ENCODE measurements at regions not wholly inside any gene's neighbourhood (a gene's known extent, or its start where the extent isn't known, plus 50 kb on each side); places are given as distances from the start of the nearest gene placed in this dataset.
"Not testable (repeated sequence)": the region's sequence is repeated elsewhere in the genome, so short reads cannot be mapped to it uniquely, and the experiment has no call there.

- no peak for TF ChIP-seq JUND (IDR thresholded peaks at IDR 0.05; ENCODE audit: low read depth)
- in situ Hi-C loops (cut with HindIII; ENCODE audit: low pct_unique_long_range_greater_than_20kb, low sequenced_read_pairs), result no loop called here
- no peak for DNase-seq (ENCODE audit: low read depth in 1 of 2, low spot score in 1 of 2)
Measured at GRCh38 chrX:112457788-112458187, 221.9 kb downstream of the LHFPL1 start.

- no peak for DNase-seq (ENCODE audit: low read depth in 1 of 2, low spot score in 1 of 2)
- in situ Hi-C loops (cut with HindIII; ENCODE audit: low pct_unique_long_range_greater_than_20kb, low sequenced_read_pairs), result no loop called here
- no peak for TF ChIP-seq JUND (IDR thresholded peaks at IDR 0.05; ENCODE audit: low read depth)
Measured at GRCh38 chrX:112450810-112451209, 228.9 kb downstream of the LHFPL1 start.

- in situ Hi-C loops (cut with HindIII; ENCODE audit: low pct_unique_long_range_greater_than_20kb, low sequenced_read_pairs), result no loop called here
- no peak for DNase-seq (ENCODE audit: low read depth in 1 of 2, low spot score in 1 of 2)
- TF ChIP-seq JUND (IDR thresholded peaks at IDR 0.05; ENCODE audit: low read depth), result no peak
Measured at GRCh38 chrX:112440277-112440676, 239.5 kb downstream of the LHFPL1 start.

GRCh38 chrX:112424166-112424565 lies 255.6 kb downstream of the LHFPL1 start:
- TF ChIP-seq JUND (IDR thresholded peaks at IDR 0.05; ENCODE audit: low read depth), result no peak
- DNase-seq (ENCODE audit: low read depth in 1 of 2, low spot score in 1 of 2), result no peak
- in situ Hi-C loops (cut with HindIII; ENCODE audit: low pct_unique_long_range_greater_than_20kb, low sequenced_read_pairs), result no loop called here

- DNase-seq (ENCODE audit: low read depth in 1 of 2, low spot score in 1 of 2), result no peak
- no peak for TF ChIP-seq JUND (IDR thresholded peaks at IDR 0.05; ENCODE audit: low read depth)
- in situ Hi-C loops (cut with HindIII; ENCODE audit: low pct_unique_long_range_greater_than_20kb, low sequenced_read_pairs), result no loop called here
Measured at GRCh38 chrX:112391313-112391712, 288.4 kb downstream of the LHFPL1 start.

GRCh38 chrX:112381649-112382298 lies 298.0 kb downstream of the LHFPL1 start:
- DNase-seq (ENCODE audit: low read depth in 1 of 2, low spot score in 1 of 2); in situ Hi-C loops (cut with HindIII; ENCODE audit: low pct_unique_long_range_greater_than_20kb, low sequenced_read_pairs): not testable (repeated sequence)

- no peak for TF ChIP-seq JUND (IDR thresholded peaks at IDR 0.05; ENCODE audit: low read depth)
- no peak for DNase-seq (ENCODE audit: low read depth in 1 of 2, low spot score in 1 of 2)
- in situ Hi-C loops (cut with HindIII; ENCODE audit: low pct_unique_long_range_greater_than_20kb, low sequenced_read_pairs), result no loop called here
Measured at GRCh38 chrX:112380541-112381278, 298.1 kb upstream of the TRPC5 start.

- in situ Hi-C loops (cut with HindIII; ENCODE audit: low pct_unique_long_range_greater_than_20kb, low sequenced_read_pairs), result no loop called here
- DNase-seq (ENCODE audit: low read depth in 1 of 2, low spot score in 1 of 2), result no peak
- TF ChIP-seq JUND (IDR thresholded peaks at IDR 0.05; ENCODE audit: low read depth), result no peak
Measured at GRCh38 chrX:112377481-112377880, 294.9 kb upstream of the TRPC5 start.

- in situ Hi-C loops (cut with HindIII; ENCODE audit: low pct_unique_long_range_greater_than_20kb, low sequenced_read_pairs), result no loop called here
- no peak for TF ChIP-seq JUND (IDR thresholded peaks at IDR 0.05; ENCODE audit: low read depth)
- DNase-seq (ENCODE audit: low read depth in 1 of 2, low spot score in 1 of 2), result no peak
Measured at GRCh38 chrX:112368371-112368770, 285.8 kb upstream of the TRPC5 start.

GRCh38 chrX:112367065-112367464 lies 284.5 kb upstream of the TRPC5 start:
- in situ Hi-C loops (cut with HindIII; ENCODE audit: low pct_unique_long_range_greater_than_20kb, low sequenced_read_pairs), result no loop called here
- DNase-seq (ENCODE audit: low read depth in 1 of 2, low spot score in 1 of 2), result no peak
- no peak for TF ChIP-seq JUND (IDR thresholded peaks at IDR 0.05; ENCODE audit: low read depth)

GRCh38 chrX:112359906-112360305 lies 277.3 kb upstream of the TRPC5 start:
- DNase-seq (ENCODE audit: low read depth in 1 of 2, low spot score in 1 of 2), result no peak
- in situ Hi-C loops (cut with HindIII; ENCODE audit: low pct_unique_long_range_greater_than_20kb, low sequenced_read_pairs), result no loop called here
- TF ChIP-seq JUND (IDR thresholded peaks at IDR 0.05; ENCODE audit: low read depth), result no peak

- in situ Hi-C loops (cut with HindIII; ENCODE audit: low pct_unique_long_range_greater_than_20kb, low sequenced_read_pairs), result no loop called here
- no peak for TF ChIP-seq JUND (IDR thresholded peaks at IDR 0.05; ENCODE audit: low read depth)
- no peak for DNase-seq (ENCODE audit: low read depth in 1 of 2, low spot score in 1 of 2)
Measured at GRCh38 chrX:112355931-112356330, 273.4 kb upstream of the TRPC5 start.

GRCh38 chrX:112341598-112341997 lies 259.0 kb upstream of the TRPC5 start:
- no peak for TF ChIP-seq JUND (IDR thresholded peaks at IDR 0.05; ENCODE audit: low read depth)
- DNase-seq (ENCODE audit: low read depth in 1 of 2, low spot score in 1 of 2), result no peak

More at GRCh38 chrX:112341598-112341997, 259.0 kb upstream of the TRPC5 start:
- in situ Hi-C loops (cut with HindIII; ENCODE audit: low pct_unique_long_range_greater_than_20kb, low sequenced_read_pairs), result no loop called here
